ENCODE measurements at regions not wholly inside any gene's neighbourhood (a gene's known extent, or its start where the extent isn't known, plus 50 kb on each side); places are given as distances from the start of the nearest gene placed in this dataset.

- FAIRE-seq = no peak
- no peak for DNase-seq (ENCODE audit: insufficient read length, low spot score)
Observed at GRCh38 chr3:72601983-72602750, 246.1 kb downstream of the SHQ1 start.

GRCh38 chr3:72601060-72601459 lies 247.2 kb downstream of the SHQ1 start:
- no peak for DNase-seq (ENCODE audit: insufficient read length, low spot score)
- TF ChIP-seq POLR2A (IDR thresholded peaks at IDR 0.05; ENCODE audit: low read depth, low read length) = no peak
- FAIRE-seq = no peak

More at GRCh38 chr3:72601983-72602750, 246.1 kb downstream of the SHQ1 start:
- no peak for TF ChIP-seq POLR2A (IDR thresholded peaks at IDR 0.05; ENCODE audit: low read depth, low read length)

GRCh38 chr3:72597756-72598195 lies 250.5 kb downstream of the SHQ1 start:
- DNase-seq (ENCODE audit: insufficient read length, low spot score) (peak; percentile 28), FAIRE-seq (no peak)
- no peak for TF ChIP-seq POLR2A (IDR thresholded peaks at IDR 0.05; ENCODE audit: low read depth, low read length)

- TF ChIP-seq POLR2A (IDR thresholded peaks at IDR 0.05; ENCODE audit: low read depth, low read length) = no peak
- FAIRE-seq (no peak), DNase-seq (ENCODE audit: insufficient read length, low spot score) (no peak)
Observed at GRCh38 chr3:72597043-72597442, 251.2 kb downstream of the SHQ1 start.

GRCh38 chr3:72595927-72596610 lies 252.2 kb downstream of the SHQ1 start:
- peak; percentile 42 for DNase-seq (ENCODE audit: insufficient read length, low spot score)
- no peak for TF ChIP-seq POLR2A (IDR thresholded peaks at IDR 0.05; ENCODE audit: low read depth, low read length)
- FAIRE-seq = no peak

- DNase-seq (ENCODE audit: insufficient read length, low spot score) (no peak), FAIRE-seq (no peak)
- TF ChIP-seq POLR2A (IDR thresholded peaks at IDR 0.05; ENCODE audit: low read depth, low read length) = no peak
Observed at GRCh38 chr3:72595376-72595775, 252.9 kb downstream of the SHQ1 start.

- no peak for DNase-seq (ENCODE audit: insufficient read length, low spot score)
- no peak for FAIRE-seq
- TF ChIP-seq POLR2A (IDR thresholded peaks at IDR 0.05; ENCODE audit: low read depth, low read length) = no peak
Observed at GRCh38 chr3:72594615-72595215, 253.5 kb downstream of the SHQ1 start.

GRCh38 chr3:72593881-72594397 lies 254.3 kb downstream of the SHQ1 start:
- TF ChIP-seq POLR2A (IDR thresholded peaks at IDR 0.05; ENCODE audit: low read depth, low read length) = no peak
- no peak for FAIRE-seq
- DNase-seq (ENCODE audit: insufficient read length, low spot score) = no peak

GRCh38 chr3:72591522-72592421 lies 256.5 kb downstream of the SHQ1 start:
- FAIRE-seq (no peak), DNase-seq (ENCODE audit: insufficient read length, low spot score) (peak; percentile 60)
- no peak for TF ChIP-seq POLR2A (IDR thresholded peaks at IDR 0.05; ENCODE audit: low read depth, low read length)

- FAIRE-seq = no peak
Observed at GRCh38 chr3:72590732-72591221, 257.5 kb downstream of the SHQ1 start.

GRCh38 chr3:72587282-72587681 lies 261.0 kb downstream of the SHQ1 start:
- DNase-seq (ENCODE audit: insufficient read length, low spot score) (no peak), FAIRE-seq (no peak)
- no peak for TF ChIP-seq POLR2A (IDR thresholded peaks at IDR 0.05; ENCODE audit: low read depth, low read length)

More at GRCh38 chr3:72590732-72591221, 257.5 kb downstream of the SHQ1 start:
- DNase-seq (ENCODE audit: insufficient read length, low spot score) = no peak
- no peak for TF ChIP-seq POLR2A (IDR thresholded peaks at IDR 0.05; ENCODE audit: low read depth, low read length)

GRCh38 chr3:72586694-72587093 lies 261.6 kb downstream of the SHQ1 start:
- no peak for TF ChIP-seq POLR2A (IDR thresholded peaks at IDR 0.05; ENCODE audit: low read depth, low read length)
- FAIRE-seq (no peak), DNase-seq (ENCODE audit: insufficient read length, low spot score) (no peak)

GRCh38 chr3:72585966-72586365 lies 262.3 kb downstream of the SHQ1 start:
- DNase-seq (ENCODE audit: insufficient read length, low spot score) (no peak), FAIRE-seq (no peak)
- TF ChIP-seq POLR2A (IDR thresholded peaks at IDR 0.05; ENCODE audit: low read depth, low read length) = no peak

Data from H54 (cell line).